K562 (cell line): ENCODE measurements at regions not wholly inside any gene's neighbourhood (a gene's known extent, or its start where the extent isn't known, plus 50 kb on each side); places are given as distances from the start of the nearest gene placed in this dataset.

ENCODE experiments used
- CBFA2T2 ChIP-seq: fragments of 450-650 bp; conservative IDR thresholded peaks from 2 replicates; pipeline ENCODE4 v1.6.1; 2017; ENCODE audit warnings: mild to moderate bottlenecking
- CBFA2T3 ChIP-seq: fragments of 450-650 bp; IDR thresholded peaks from 2 replicates; pipeline ENCODE4 v1.6.1; 2017
- CCAR2 ChIP-seq: fragments of 200-400 bp; formaldehyde crosslinking; IDR thresholded peaks from 2 replicates; pipeline ENCODE4 v1.6.1; 2017; ENCODE audit warnings: mild to moderate bottlenecking, low read depth, low read length
- DIDO1 ChIP-seq: fragments of 450-650 bp; IDR thresholded peaks from 2 replicates; pipeline ENCODE4 v1.6.1; 2016; ENCODE audit warnings: low read depth, missing biosample characterization, missing genetic modification characterization
- EHMT2 ChIP-seq: fragments of 450-650 bp; IDR thresholded peaks from 2 replicates; pipeline ENCODE4 v1.6.1; 2018; ENCODE audit warnings: antibody characterized with exemption
- ERF ChIP-seq: fragments of 450-650 bp; formaldehyde crosslinking; IDR thresholded peaks from 2 replicates; pipeline ENCODE4 v1.4.0; 2020; ENCODE audit warnings: mild to moderate bottlenecking, mixed read lengths
- ETV5 ChIP-seq: sonication (generic); formaldehyde crosslinking; IDR thresholded peaks from 2 replicates; pipeline ENCODE4 v1.4.0; 2020; ENCODE audit warnings: low read depth, mild to moderate bottlenecking, missing genetic modification reagents
- GTF2E2 ChIP-seq: fragments of 200-800 bp; sonication (Bioruptor generic); IDR thresholded peaks from 2 replicates; pipeline ENCODE4 v1.6.1; 2016; ENCODE audit warnings: missing genetic modification characterization, missing compliant biosample characterization
- HINFP ChIP-seq: fragments of 450-650 bp; conservative IDR thresholded peaks from 2 replicates; pipeline ENCODE4 v1.6.1; 2016; ENCODE audit warnings: missing genetic modification characterization, low read depth, mild to moderate bottlenecking, control low read depth, missing compliant biosample characterization
- MEF2D ChIP-seq: conservative IDR thresholded peaks from 2 replicates; pipeline ENCODE4 v1.6.1; 2016; ENCODE audit warnings: low read depth, missing genetic modification characterization, missing compliant biosample characterization
- NR2C1 ChIP-seq, 2 experiments: fragments of 450-650 bp; IDR thresholded peaks; 2 replicates each; pipeline ENCODE4 v1.6.1; 2017; ENCODE audit warnings: mild to moderate bottlenecking in 2 of 2, antibody characterized with exemption in 1 of 2, inconsistent platforms in 1 of 2, missing compliant biosample characterization in 1 of 2, missing genetic modification characterization in 1 of 2
- POU5F1 ChIP-seq: fragments of 150-350 bp; IDR thresholded peaks from 2 replicates; pipeline ENCODE4 v1.6.1; 2014; ENCODE audit warnings: borderline replicate concordance, low read length, low read depth, mild to moderate bottlenecking; ENCODE audit not compliant: partially characterized antibody
- TCF3 ChIP-seq: sonication (generic); formaldehyde crosslinking; IDR thresholded peaks from 2 replicates; pipeline ENCODE4 v1.4.0; 2020; ENCODE audit warnings: mild to moderate bottlenecking, missing genetic modification reagents
- TFE3 ChIP-seq: fragments of 450-650 bp; formaldehyde crosslinking; IDR thresholded peaks from 2 replicates; pipeline ENCODE4 v1.4.0; 2020; ENCODE audit warnings: mild to moderate bottlenecking, mixed read lengths
- ZNF239 ChIP-seq: fragments of 250-450 bp; sonication (Bioruptor Pico); IDR thresholded peaks from 2 replicates; pipeline ENCODE4 v1.4.0; 2020; ENCODE audit warnings: mild to moderate bottlenecking
- ZNF24 ChIP-seq: fragments of 450-650 bp; IDR thresholded peaks from 2 replicates; pipeline ENCODE4 v1.6.1; 2016
- ZNF277 ChIP-seq: fragments of 250-450 bp; sonication (Bioruptor Pico); IDR thresholded peaks from 2 replicates; pipeline ENCODE4 v1.8.0; 2022; ENCODE audit warnings: inconsistent platforms, mild to moderate bottlenecking, moderate library complexity, borderline replicate concordance
- ZNF436 ChIP-seq: fragments of 250-450, 450-650 bp; sonication (Bioruptor Pico); formaldehyde crosslinking; IDR thresholded peaks from 2 replicates; pipeline ENCODE4 v1.7.0; 2020; ENCODE audit warnings: mild to moderate bottlenecking
- ZNF695 ChIP-seq: fragments of 450-650 bp; formaldehyde crosslinking; IDR thresholded peaks from 2 replicates; pipeline ENCODE4 v1.4.0; 2020; ENCODE audit warnings: mild to moderate bottlenecking, moderate library complexity
- ZNF79 ChIP-seq: fragments of 250-450 bp; sonication (Bioruptor Pico); IDR thresholded peaks from 2 replicates; pipeline ENCODE4 v1.4.0; 2020; ENCODE audit warnings: low read depth, mild to moderate bottlenecking, moderate library complexity
- TF ChIP-seq, protein P1 (sequence below), 2 experiments: IDR thresholded peaks in 1 of 2; conservative IDR thresholded peaks in 1 of 2; 2 replicates each; pipeline ENCODE4 v1.6.1; 2016; ENCODE audit warnings: low read depth in 2 of 2, mild to moderate bottlenecking in 1 of 2, missing compliant biosample characterization in 1 of 2, missing genetic modification characterization in 1 of 2, moderate library complexity in 1 of 2

GRCh38 chr17:68785565-68786486, 169.4 kb downstream of the ABCA8 start (continued):
- TF ChIP-seq TFE3 (no peak), HINFP (tag) (0 out of 2 replicates have a peak, but pooled peaks have one; percentile 9), GTF2E2 (tag) (no peak), NR2C1 (IDR thresholded peaks at IDR 0.05) (no peak), NR2C1 (tag; IDR thresholded peaks at IDR 0.05) (no peak), CCAR2 (no peak), TCF3 (CRISPR knock-in tag) (peak; percentile 41; the same call in 1 of the 2 replicates), ZNF436 (CRISPR knock-in tag) (no peak), EHMT2 (no peak), CBFA2T3 (peak; percentile 60; the same call in 1 of the 2 replicates), ZNF24 (no peak), ZNF79 (CRISPR knock-in tag) (no peak), ETV5 (no peak), POU5F1 (no peak), MEF2D (tag) (no peak), ZNF239 (peak; percentile 36; the same call in 1 of the 2 replicates), ZNF695 (no peak), CBFA2T2 (0 out of 2 replicates have a peak, but pooled peaks have one; percentile 29), ZNF277 (no peak), DIDO1 (tag) (no peak), ERF (no peak)
- TF ChIP-seq, protein P1, sequence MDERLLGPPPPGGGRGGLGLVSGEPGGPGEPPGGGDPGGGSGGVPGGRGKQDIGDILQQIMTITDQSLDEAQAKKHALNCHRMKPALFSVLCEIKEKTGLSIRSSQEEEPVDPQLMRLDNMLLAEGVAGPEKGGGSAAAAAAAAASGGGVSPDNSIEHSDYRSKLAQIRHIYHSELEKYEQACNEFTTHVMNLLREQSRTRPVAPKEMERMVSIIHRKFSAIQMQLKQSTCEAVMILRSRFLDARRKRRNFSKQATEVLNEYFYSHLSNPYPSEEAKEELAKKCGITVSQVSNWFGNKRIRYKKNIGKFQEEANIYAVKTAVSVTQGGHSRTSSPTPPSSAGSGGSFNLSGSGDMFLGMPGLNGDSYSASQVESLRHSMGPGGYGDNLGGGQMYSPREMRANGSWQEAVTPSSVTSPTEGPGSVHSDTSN (CRISPR knock-in tag; IDR thresholded peaks at IDR 0.05; ENCODE audit: low read depth) = no peak
- TF ChIP-seq, protein P1 (tag; conservative IDR thresholded peaks at IDR 0.05; ENCODE audit: low read depth) = no peak
